Stimulated activated CD4-positive, alpha-beta T cell treated with anti-CD3 and anti-CD28 coated beads, Interleukin-4, amount 100 ng/mL, for 24 hours (primary cell): ENCODE measurements at regions not wholly inside any gene's neighbourhood (a gene's known extent, or its start where the extent isn't known, plus 50 kb on each side); places are given as distances from the start of the nearest gene placed in this dataset.
"Not testable (repeated sequence)": the region's sequence is repeated elsewhere in the genome, so short reads cannot be mapped to it uniquely, and the experiment has no call there.

Experiments
- DNase-seq: peaks from one replicate; pipeline ENCODE4 v3.0.0-alpha.2; 2020

DNA sequence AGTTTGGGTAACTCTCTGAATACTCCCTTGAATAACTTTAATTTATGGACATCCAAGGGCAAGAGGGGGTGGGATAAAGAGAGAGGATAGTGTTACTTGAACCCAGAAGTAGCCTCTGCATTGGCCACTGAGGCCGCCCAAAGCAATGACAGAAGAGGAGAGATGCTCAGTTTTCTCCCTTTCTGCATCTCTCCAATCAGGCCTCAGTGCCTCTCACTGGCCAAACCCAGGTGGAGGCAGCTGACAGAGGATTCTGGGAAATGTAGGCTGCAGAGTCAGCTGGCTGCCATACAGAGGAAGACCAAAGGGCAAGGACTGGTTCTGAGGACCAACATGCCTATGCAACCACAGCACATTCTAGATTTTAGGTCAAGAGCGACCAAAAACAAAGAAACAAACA, 719.4 kb downstream of the MAT2B start:
- DNase-seq: no peak

- DNase-seq: no peak
Observed at GRCh38 chr5:164230341-164230740, 724.9 kb downstream of the MAT2B start.

- no peak for DNase-seq
Observed at GRCh38 chr5:164233791-164234190, 728.4 kb downstream of the MAT2B start.

DNA sequence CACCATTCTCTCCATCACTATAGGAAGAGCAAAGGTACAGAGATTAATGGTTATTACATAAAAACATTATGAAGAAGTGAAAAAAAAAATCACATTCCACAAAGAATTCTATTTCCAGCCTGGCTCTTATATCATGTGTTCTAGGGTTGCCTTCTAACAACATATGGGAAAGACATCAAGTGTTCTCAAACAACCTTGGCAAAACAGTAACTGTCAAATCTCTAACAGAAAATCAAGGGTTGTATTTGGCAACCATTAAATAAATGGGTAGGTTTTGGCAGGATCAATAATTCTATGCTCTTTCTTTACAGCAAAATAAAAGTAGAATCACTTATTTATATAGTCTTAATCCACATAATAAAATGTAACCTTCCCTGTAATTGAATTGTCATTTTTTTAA, 728.9 kb downstream of the MAT2B start:
- DNase-seq: no peak

DNA sequence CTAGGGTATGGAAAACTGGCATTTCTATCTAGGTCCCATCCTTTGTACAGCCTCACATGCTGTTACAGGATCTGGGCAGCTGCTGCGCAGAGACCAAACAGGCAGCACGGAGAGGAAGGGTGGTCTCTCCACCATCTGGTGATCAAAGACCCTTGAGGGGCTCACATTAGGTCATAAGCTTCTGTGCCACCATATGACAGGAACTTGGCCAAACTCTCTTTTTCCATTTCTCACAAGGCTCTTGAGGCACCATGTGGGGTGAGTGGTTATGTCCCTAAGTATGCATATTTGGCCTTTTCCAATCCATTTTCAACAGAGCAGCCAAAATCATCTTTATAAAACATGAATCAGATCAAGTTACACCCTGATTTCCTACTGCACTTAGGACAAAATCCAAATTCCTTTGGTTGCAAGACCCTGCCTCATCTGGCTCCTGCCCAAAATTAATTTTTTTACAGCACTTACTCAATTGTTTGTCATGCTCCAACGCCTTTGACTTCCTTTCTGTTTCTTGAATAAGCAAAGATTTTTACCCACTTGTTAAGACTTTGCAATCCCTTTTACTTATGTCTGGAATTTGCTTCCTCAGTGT, 730.0 kb downstream of the MAT2B start:
- no peak for DNase-seq

GRCh38 chr5:164237486-164237885, 732.1 kb downstream of the MAT2B start:
- DNase-seq: no peak

GRCh38 chr5:164251781-164252180, 746.4 kb downstream of the MAT2B start:
- DNase-seq: not testable (repeated sequence)

DNA sequence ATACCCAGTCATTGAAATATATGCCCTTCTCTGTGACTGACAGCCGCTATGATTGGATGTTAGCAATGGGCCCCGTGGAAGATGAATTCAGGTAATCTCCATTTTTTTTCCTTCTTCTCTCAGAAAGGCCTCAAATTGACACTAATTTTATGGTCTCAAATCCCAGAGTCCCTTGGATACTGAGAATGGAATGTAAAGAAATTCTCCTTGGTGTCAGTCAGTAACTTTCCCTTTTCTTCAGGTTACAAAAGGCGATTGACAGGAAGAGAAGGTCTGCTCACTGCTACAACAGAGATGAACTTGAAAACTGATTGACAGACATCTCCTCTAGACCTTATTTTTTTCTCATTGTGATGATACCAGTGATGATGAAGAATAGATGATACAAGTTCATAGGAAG, 748.3 kb downstream of the MAT2B start:
- DNase-seq: no peak

DNA sequence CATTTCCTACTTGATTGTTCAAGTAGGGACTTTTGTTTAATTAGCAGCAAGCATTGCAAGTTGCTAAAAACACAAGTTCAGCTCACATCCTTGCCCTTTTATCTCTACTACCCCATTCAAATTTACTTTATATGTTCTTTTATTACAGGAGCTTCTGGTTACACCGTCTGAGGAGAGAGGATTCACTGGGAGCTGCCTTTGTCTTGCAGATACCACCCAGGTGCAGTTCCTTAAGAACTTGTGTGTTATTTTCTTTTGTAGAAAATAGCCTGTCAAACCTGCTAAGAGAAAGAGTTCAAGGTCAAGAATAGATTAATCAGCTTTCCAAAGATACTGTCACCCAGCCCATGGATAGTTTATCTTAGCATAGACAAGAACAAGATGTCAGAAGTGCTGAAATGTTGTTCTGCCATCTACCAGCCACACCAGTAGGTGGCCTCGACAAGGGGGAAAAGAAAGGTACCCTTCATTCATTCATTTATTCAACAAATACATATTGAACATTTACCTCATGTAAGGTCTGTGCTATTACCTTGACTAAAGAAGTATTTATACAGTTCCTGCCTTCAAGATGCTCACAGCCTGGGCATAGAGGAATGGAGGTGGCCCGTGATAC, 750.3 kb downstream of the MAT2B start:
- DNase-seq: no peak

GRCh38 chr5:164256351-164256750, 750.9 kb downstream of the MAT2B start:
- no peak for DNase-seq

DNA sequence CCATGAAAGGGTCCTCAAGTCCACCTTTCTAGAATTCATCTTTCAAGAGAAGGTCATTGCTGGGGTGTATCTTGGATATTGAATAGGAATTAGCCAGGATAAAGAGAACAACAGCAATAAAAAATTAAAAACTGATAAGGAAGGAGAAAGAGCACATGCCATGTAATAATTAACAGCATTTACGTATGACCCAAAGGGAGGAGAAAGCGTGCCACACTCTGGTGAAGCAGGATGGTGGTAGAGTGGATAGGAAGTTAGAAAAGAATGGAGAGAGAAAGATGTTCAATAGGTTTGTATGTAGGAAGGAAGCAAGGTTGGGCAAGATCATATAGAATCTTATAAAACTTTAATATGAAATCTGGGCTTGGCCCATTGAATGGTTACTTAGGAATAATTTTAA, 751.5 kb downstream of the MAT2B start:
- no peak for DNase-seq

DNA sequence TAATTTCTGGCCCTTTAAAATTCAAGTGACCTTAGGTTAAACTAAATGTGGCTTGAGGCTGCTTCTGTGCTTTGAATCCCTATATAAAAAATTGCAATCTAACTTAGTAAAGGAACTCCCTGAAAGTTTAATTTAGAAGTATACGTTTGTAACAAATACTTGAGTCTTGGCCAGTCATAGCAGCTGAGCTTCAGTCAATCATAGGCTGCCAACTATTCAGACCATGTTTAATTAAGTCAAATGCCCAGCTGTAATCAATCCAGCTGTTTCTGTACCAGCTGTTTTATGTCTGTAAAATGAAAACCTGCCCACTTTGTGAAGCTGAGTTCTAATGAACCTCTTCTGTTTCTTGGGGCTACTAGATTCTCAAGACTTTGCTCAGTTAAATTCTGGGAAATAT, 760.1 kb downstream of the MAT2B start:
- DNase-seq: no peak

DNA sequence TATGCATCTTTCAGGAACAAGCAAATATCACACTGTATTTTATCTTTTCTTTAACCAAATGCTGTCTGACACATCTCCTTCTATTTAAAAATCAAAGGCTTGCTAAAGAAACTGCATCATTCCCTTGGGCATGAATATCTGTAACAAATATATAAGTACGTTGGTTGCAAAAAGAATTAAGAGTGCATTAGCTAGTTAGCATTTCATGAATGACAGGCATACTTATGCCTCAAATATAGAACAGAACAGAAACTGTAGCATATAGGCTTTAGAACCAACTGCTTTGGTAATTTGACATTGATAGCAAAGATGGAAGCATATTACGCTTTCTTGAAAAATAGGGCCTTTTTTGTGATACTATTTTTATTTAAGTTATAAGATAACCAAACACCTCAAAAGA, 761.2 kb downstream of the MAT2B start:
- DNase-seq: no peak

DNA sequence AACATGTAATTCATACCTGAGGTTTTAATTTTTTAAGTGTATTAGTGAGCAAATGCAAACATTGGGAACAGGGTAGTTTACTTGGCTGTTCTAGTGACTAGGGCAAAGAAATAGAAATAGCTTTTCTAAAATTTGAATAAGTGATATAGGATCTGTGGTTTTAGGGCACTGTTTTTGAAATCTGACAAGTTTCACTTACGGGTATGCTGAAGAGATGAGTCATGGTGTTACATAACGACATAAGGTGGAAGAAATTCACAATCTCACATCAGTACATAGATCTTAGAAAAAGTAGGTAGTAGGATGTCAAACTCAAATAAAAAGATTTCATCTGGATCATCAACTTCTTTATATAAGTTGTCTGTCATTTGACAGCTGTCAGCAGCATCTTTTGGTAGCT, 772.3 kb downstream of the MAT2B start:
- no peak for DNase-seq

DNA sequence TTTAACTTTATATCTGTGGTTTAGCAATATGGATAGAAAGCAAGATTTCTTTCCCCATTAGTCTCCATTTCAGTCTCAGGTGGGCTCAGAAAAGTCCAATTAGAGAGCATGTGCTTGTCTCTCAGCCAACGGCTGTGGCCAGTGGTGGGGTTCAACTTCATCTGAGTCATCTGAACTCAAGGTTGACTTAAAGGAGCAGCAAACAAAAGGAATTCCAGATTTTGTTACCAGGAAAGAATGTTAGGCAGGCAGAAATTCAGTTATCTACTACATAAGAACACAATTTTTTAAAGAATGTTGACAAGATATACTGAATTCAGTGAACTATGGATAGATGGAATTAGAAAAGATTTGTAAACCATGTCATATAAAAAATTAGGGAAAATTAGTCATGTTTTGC, 784.1 kb downstream of the MAT2B start:
- no peak for DNase-seq

DNA sequence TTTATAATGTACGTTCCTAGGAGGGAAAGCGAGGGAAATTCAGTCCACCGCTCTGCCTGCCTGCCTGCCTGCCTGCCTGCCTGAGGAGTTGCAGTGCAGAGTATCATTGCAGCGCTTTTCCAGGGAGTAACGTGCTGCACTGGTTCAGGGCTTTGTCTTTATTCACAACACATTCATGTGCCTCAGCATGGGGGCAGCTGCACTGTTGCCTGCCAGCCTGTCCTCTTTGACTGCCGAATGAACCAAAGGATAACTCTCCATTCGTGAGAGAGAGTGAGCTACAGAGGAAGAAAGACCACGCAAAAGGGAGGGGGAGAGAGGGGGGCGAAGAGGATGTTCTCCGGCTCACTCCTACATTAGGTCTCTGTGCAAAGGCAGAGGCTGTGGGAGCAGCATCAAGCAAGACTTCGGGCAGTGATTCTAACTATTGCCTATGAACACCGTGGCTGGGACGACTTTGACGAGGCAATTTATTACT, 791.2 kb downstream of the MAT2B start:
- no peak for DNase-seq

- DNase-seq: no peak
Observed at GRCh38 chr5:164298165-164298564, 792.7 kb downstream of the MAT2B start.

DNA sequence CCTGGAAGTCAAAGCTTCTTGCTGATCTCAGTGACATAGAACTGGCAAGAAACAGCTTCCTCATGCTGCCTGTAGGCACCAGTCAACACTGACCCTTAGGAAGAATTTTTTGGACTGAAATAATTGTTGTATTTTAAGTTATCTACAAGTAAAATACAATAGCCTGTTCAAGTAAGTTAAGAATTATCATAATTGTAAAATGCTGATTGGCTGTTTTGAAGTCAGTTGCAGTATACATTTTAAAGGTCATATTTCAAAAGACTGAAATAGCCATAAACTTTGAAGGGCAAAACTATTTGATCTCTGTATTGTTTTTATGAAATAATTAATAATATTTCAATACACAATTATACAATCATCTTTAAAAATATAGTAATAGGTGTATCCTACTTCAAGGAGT, 794.9 kb downstream of the MAT2B start:
- no peak for DNase-seq

DNA sequence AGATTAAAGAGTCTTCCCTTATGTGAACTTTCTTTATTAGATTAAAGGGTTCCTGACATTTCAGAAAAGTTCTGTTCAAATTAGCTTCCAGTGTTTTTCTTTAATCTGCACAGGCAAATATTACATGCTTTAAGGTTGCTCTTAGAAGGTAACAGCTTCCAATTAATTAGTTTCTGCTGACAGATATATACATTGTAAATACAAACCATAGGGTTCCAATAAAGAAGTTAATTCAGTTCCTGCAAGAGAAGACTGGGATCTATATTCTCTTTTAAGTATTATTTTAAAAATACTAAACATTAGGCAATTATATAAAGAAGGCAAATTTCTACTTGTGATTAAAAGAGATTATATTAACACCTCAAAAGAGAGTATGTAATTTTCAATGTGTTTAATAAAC, 795.7 kb downstream of the MAT2B start:
- no peak for DNase-seq

- DNase-seq: no peak
Observed at GRCh38 chr5:164301708-164302107, 796.3 kb downstream of the MAT2B start.

DNA sequence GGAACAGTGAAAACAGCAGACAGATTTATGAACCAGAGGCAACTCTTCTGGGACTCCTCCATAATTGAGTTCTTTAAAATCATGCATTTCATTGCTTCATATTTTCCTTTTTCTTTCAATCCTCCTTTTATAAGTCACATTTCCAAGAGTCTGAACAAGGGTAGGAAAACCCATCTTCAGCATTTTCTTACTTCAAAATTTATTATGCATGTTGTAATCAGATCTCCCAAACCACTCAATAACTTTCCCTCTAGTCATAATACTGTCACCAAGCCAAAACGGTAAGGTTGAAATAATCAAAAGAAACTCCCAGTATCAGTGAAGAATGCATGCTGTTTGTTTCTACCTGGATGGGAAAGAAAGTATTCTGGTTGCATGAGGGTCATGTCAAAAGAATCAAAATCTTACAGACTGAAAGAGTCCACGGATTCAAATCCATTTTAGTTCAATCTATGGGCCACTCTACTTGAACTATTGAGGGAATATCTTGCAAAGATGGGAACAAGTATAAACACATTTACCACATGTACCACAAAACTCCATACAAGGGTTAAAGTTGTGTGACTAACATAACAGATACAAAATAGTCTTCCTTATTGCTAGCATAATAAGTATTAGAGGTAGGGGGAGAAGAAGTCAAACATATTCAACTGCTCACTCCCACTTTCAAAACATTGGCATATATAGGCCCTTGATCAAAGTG, 797.3 kb downstream of the MAT2B start:
- no peak for DNase-seq

- no peak for DNase-seq
Observed at GRCh38 chr5:164303646-164304215, 798.3 kb downstream of the MAT2B start.

- no peak for DNase-seq
Observed at GRCh38 chr5:164306662-164307061, 801.2 kb downstream of the MAT2B start.

- DNase-seq: no peak
Observed at GRCh38 chr5:164312801-164313200, 807.4 kb downstream of the MAT2B start.
